Activated CD4-positive, alpha-beta T cell treated with anti-CD3 and anti-CD28 coated beads for 36 hours (primary cell): ENCODE measurements at regions not wholly inside any gene's neighbourhood (a gene's known extent, or its start where the extent isn't known, plus 50 kb on each side); places are given as distances from the start of the nearest gene placed in this dataset.
"Not testable (repeated sequence)": the region's sequence is repeated elsewhere in the genome, so short reads cannot be mapped to it uniquely, and the experiment has no call there.

Source experiments
- ATAC-seq: fragments of 200-7000 bp; cut with Tn5 transposase; one replicate; pipeline ENCODE4 v1.10.0; 2021; ENCODE audit warnings: mild to moderate bottlenecking, moderate library complexity
- CTCF ChIA-PET: fragments of 350-600 bp; sonication (Branson Sonifier 250); formaldehyde crosslinking; loops from one replicate; lab custom pipeline; 2021; ENCODE audit warnings: antibody characterized with exemption; lab: Charles Lee
- POLR2A ChIA-PET: fragments of 350-600 bp; sonication (Branson Sonifier 250); formaldehyde crosslinking; loops from one replicate; lab custom pipeline; 2021; ENCODE audit warnings: antibody characterized with exemption, inconsistent platforms; lab: Charles Lee
- DNase-seq: peaks from one replicate; pipeline ENCODE4 v3.0.0-alpha.2; 2020
- H3K27ac Mint-ChIP-seq: one replicate; pipeline ENCODE4 v1.8.0; 2021; ENCODE audit warnings: mixed read lengths
- H3K27me3 Mint-ChIP-seq: one replicate; pipeline ENCODE4 v1.8.0; 2021; ENCODE audit warnings: mixed read lengths
- H3K36me3 Mint-ChIP-seq: one replicate; pipeline ENCODE4 v1.8.0; 2021; ENCODE audit warnings: low read depth, mixed read lengths
- H3K4me1 Mint-ChIP-seq: one replicate; pipeline ENCODE4 v1.8.0; 2021; ENCODE audit warnings: mixed read lengths
- H3K4me3 Mint-ChIP-seq: one replicate; pipeline ENCODE4 v1.8.0; 2021; ENCODE audit warnings: mild to moderate bottlenecking, moderate library complexity, mixed read lengths
- H3K9me3 Mint-ChIP-seq: one replicate; pipeline ENCODE4 v1.8.0; 2021; ENCODE audit warnings: low read depth, mixed read lengths
- intact Hi-C, 2 experiments: fragments of 100-400 bp; cut with DNase I in 1 of 2; cut with micrococcal nuclease in 1 of 2; formaldehyde crosslinking; loops; one replicate each; pipeline versions ENCODE4 v1.14.2 to v1.15.1; 2022 to 2024; cut with DNase I, micrococcal nuclease

DNA sequence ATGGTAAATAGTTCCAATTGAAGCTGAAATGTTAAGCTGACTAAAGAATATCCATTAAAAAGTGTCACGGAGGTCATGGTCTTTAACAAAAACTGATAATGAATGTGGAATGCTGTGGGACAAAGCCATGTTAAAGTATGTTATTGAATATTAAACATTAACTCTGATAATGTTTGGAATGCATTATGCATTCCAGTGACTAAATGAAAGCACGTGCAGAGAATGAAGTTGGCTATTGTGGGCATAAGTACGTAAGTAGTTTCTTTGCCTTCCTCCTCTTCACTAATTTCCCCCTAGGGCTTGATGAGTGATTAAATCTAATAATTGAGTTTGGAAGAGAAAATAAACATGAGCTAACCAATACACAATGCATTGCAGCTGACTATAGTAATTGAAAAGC, 640.4 kb upstream of the CDH10 start:
- DNase-seq (no peak), ATAC-seq (no peak)
- Mint-ChIP-seq H3K27ac (no peak overlapping the region), H3K36me3 (no peaks in the 10 kb centered on the region), H3K27me3 (no peaks in the 10 kb centered on the region), H3K4me1 (no peaks in the 10 kb centered on the region), H3K4me3 (no peak overlapping the region), H3K9me3 (peaks cover 6% of the 10 kb centered on the region)
- ChIA-PET POLR2A (no interaction called here), CTCF (no interaction called here)
- intact Hi-C loops = no loop called here

DNA sequence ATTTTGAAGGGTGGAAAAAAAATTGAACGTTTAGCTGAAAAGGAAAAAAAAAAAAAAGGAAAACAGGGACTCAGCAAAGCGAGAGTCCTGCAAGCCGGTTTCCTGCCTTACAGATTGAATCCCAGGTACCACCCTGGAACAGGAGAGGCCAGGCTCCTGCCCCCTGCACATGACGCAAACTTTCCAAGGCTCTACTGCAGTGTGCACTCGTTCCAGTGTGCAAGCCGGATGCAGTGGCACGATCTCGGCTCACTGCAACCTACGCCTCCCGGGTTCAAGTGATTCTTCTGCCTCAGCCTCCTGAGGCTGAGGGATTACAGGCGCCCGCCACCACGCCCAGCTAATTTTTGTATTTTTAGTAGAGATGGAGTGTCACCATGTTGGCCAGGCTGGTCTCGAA, 618.7 kb upstream of the CDH10 start:
- peaks cover 15% of the 10 kb centered on the region for H3K9me3 Mint-ChIP-seq
- H3K4me1 Mint-ChIP-seq, H3K36me3 Mint-ChIP-seq, H3K27me3 Mint-ChIP-seq, CTCF ChIA-PET, POLR2A ChIA-PET, intact Hi-C loops, H3K27ac Mint-ChIP-seq, ATAC-seq, H3K4me3 Mint-ChIP-seq, DNase-seq: not testable (repeated sequence)

DNA sequence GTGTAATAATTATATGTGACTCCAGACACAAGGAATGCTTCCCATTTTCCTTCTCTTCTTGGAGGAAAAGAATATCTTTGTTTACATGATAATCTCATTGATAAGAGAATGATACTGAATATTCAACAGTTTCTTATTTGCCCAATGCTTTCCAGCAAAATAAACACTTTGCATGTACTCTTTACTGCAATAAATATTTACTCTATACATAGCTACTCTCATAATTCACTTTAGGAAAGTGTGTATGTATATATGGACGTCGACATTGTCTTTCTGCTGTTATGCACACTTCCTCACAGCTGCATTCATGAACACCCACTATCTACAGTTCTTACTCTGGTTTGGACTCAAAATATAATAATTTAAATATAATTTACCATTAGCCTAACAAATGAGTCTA, 617.4 kb upstream of the CDH10 start:
- no peak overlapping the region for H3K27ac Mint-ChIP-seq
- H3K4me1 Mint-ChIP-seq = no peaks in the 10 kb centered on the region
- no peak for DNase-seq
- ChIA-PET CTCF (no interaction called here), POLR2A (no interaction called here)
- ATAC-seq = no peak
- H3K4me3 Mint-ChIP-seq = no peak overlapping the region
- peaks cover 14% of the 10 kb centered on the region for H3K9me3 Mint-ChIP-seq
- H3K36me3 Mint-ChIP-seq = no peaks in the 10 kb centered on the region
- intact Hi-C loops = no loop called here
- H3K27me3 Mint-ChIP-seq = no peaks in the 10 kb centered on the region

DNA sequence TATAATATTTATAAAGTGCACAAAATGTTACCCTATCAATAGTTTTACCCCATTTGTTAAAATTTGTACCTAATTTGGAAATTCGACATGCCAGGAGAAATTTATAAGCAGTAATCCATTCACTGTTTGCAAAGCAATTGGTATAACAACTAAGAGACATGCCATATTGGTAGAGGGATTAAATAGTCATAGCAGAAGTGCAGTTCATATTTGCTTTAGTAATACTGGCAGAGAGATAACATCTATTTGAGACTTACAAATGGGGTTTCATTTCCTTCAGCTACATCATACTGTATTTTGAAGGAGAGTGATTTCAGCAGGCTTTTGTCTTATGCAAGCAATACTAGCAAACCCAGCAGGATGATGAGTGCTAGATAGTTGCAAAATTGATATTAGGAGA, 610.4 kb upstream of the CDH10 start:
- H3K4me3 Mint-ChIP-seq = no peak overlapping the region
- H3K4me1 Mint-ChIP-seq = no peaks in the 10 kb centered on the region
- no peak for DNase-seq
- H3K27ac Mint-ChIP-seq = no peak overlapping the region
- intact Hi-C loops = no loop called here
- no peaks in the 10 kb centered on the region for H3K27me3 Mint-ChIP-seq
- ChIA-PET CTCF (no interaction called here), POLR2A (no interaction called here)
- peaks cover 11% of the 10 kb centered on the region for H3K9me3 Mint-ChIP-seq
- ATAC-seq = no peak
- no peaks in the 10 kb centered on the region for H3K36me3 Mint-ChIP-seq

DNA sequence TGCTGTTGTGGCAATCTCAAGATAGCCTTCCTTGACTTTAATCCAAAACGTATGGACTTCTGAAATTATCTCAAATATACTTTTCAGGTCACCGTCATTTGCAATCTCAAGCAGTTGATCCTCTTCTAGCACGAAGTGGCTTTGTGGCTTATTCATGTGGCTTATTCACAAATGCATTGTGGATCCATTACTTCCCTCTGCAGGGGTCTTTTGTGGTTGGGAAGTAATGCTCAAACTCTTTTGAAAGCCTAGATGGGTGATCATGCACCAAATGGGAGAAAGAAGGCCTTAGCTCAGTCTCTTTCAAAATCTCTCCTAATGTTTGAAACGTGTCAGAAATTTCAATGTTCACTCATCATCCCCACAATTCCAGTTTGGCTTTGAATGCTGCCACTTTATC, 597.2 kb upstream of the CDH10 start:
- no peak for ATAC-seq
- Mint-ChIP-seq H3K36me3 (no peaks in the 10 kb centered on the region), H3K9me3 (peaks cover 9% of the 10 kb centered on the region), H3K27me3 (no peaks in the 10 kb centered on the region), H3K4me3 (no peak overlapping the region), H3K27ac (no peak overlapping the region), H3K4me1 (no peaks in the 10 kb centered on the region)
- ChIA-PET CTCF (no interaction called here), POLR2A (no interaction called here)
- intact Hi-C loops = no loop called here
- DNase-seq = no peak

DNA sequence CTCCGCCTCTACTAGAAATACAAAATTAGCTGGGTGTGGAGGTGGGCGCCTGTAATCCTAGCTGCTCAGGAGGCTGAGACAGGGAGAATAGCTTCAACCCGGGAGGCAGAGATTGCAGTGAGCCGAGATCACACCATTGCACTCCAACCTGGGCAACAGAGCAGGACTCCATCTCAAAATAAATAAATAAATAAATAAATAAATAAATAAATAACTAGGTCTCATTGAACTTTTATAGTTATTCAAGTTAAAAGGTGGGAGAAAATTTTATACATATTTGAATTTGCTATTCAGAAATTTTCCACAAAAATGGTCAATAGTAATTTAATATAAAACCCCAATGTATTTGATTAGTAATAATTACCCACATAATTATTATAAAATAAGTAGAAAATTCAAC, 593.9 kb upstream of the CDH10 start:
- H3K4me1 Mint-ChIP-seq, H3K4me3 Mint-ChIP-seq, DNase-seq, POLR2A ChIA-PET, H3K9me3 Mint-ChIP-seq, ATAC-seq, H3K36me3 Mint-ChIP-seq, H3K27ac Mint-ChIP-seq, H3K27me3 Mint-ChIP-seq, intact Hi-C loops: not testable (repeated sequence)
- CTCF ChIA-PET = interaction anchor here (0.7 kb wide), 1 partner anchor 334 kb away, joined by 3 read pairs; no protein-coding TSS in a partner anchor

DNA sequence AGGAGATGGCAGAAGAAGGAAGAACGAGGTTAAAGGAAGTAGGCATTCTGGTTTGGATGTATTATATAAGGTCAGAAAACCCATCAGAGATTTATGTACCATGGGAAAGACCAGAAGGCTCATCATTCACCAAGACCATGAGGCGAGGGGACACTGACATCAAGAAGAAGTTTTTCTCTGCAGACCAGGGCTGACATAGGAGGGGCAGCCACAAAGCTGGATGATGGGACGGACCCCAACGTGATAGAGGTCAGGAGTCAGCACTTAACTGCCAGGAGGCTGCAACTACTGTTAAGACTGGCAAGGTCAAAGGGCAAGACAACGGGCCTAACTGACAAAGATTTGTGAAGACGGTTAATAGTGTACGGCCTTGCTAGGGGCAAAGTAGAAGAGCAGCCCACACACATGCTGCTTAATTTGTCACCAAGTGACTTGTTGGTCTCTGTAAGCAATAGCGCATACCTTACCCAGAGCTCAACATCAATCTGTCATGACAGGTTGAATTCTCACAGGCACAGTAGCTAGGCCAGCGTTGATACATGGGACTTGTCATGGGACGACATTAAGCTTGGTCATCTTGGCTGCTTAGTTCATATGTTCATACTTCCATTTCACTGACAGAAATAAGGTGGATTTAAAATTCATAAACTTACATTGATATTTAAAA, 579.7 kb upstream of the CDH10 start:
- peaks cover 7% of the 10 kb centered on the region for H3K9me3 Mint-ChIP-seq
- no peak overlapping the region for H3K27ac Mint-ChIP-seq
- ATAC-seq (no peak), DNase-seq (no peak)
- H3K4me3 Mint-ChIP-seq = no peak overlapping the region
- POLR2A ChIA-PET = no interaction called here
- intact Hi-C loops = no loop called here
- H3K36me3 Mint-ChIP-seq = no peaks in the 10 kb centered on the region
- CTCF ChIA-PET = no interaction called here
- no peaks in the 10 kb centered on the region for H3K27me3 Mint-ChIP-seq
- no peaks in the 10 kb centered on the region for H3K4me1 Mint-ChIP-seq

DNA sequence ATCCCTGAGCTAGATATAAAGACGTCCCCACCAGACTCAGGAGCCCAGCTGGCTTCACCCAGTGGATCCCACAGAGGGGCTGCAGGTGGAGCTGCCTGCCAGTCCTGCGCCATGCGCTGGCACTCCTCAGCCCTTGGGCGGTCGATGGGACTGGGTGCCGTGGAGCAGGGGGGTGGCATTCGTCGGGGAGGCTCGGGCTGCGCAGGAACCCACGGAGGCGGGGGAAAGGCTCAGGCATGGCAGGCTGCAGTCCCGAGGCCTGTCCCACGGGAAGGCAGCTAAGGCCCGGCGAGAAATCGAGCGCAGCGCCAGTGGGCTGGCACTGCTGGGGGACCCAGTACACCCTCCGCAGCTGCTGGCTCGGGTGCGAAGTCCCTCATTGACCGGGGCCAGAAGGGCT, 555.1 kb upstream of the CDH10 start:
- H3K4me3 Mint-ChIP-seq, H3K36me3 Mint-ChIP-seq, H3K27ac Mint-ChIP-seq, POLR2A ChIA-PET, DNase-seq, H3K27me3 Mint-ChIP-seq, intact Hi-C loops, ATAC-seq, H3K4me1 Mint-ChIP-seq: not testable (repeated sequence)
- H3K9me3 Mint-ChIP-seq = peaks cover 23% of the 10 kb centered on the region
- CTCF ChIA-PET = interaction anchor here (0.6 kb wide), 1 partner anchor 116 kb away, joined by 3 read pairs; no protein-coding TSS in a partner anchor

DNA sequence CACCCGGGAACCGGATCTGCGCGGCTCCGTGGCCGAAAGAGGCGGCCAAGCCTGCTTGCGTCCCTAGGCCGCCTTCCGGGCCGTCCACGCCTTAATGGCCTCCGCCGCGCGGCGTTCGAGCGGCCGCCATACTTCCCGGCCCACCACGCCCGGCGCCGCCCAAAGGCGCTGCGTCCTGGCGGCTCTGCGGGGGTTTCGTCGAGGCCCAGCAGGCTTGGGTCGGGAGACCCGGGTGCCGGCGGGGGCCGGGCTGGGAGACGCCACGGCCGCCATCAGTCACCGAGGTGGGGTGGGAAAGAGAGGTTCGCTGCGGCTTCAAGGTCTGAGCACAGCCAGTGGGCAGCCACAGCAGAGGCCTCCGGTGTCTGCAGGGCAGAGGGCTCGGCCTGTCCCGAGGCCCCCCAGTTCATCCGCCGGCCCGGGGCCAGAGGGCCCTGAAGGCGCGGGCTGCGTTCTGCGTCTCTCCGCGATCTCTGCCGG, 545.8 kb upstream of the CDH10 start:
- intact Hi-C loops = no loop called here
- no peak for ATAC-seq
- ChIA-PET POLR2A (no interaction called here), CTCF (no interaction called here)
- no peaks in the 10 kb centered on the region for H3K36me3 Mint-ChIP-seq
- no peak overlapping the region for H3K27ac Mint-ChIP-seq
- H3K4me1 Mint-ChIP-seq = no peaks in the 10 kb centered on the region
- DNase-seq = no peak
- H3K9me3 Mint-ChIP-seq = peaks cover 7% of the 10 kb centered on the region
- H3K27me3 Mint-ChIP-seq = no peaks in the 10 kb centered on the region
- no peak overlapping the region for H3K4me3 Mint-ChIP-seq

DNA sequence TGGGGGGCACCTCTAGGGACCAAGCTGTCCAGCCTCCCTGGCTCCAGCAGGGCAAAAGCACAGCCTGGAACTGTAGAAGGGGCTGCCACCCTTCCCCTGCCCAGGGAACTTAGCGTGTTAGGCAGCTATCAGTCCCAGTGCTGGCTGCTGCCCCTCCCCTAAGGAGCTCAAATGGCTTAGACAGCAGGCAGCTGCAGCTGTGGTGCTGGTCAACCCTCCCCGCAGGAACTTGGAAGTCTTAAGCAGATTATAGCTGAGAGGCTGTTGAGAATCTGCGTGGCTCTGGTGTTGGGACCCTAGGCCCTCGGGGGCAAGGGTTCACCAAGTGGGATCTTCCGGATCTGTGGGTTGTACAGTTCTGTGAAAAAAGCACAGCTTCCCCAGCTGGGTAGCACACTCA, 536.5 kb upstream of the CDH10 start:
- Mint-ChIP-seq H3K36me3 (no peaks in the 10 kb centered on the region), H3K4me3 (no peak overlapping the region), H3K27me3 (no peaks in the 10 kb centered on the region), H3K27ac (no peak overlapping the region), H3K9me3 (peaks cover 17% of the 10 kb centered on the region), H3K4me1 (no peaks in the 10 kb centered on the region)
- ATAC-seq (no peak), DNase-seq (no peak)
- POLR2A ChIA-PET = no interaction called here
- CTCF ChIA-PET = no interaction called here
- intact Hi-C loops = no loop called here

DNA sequence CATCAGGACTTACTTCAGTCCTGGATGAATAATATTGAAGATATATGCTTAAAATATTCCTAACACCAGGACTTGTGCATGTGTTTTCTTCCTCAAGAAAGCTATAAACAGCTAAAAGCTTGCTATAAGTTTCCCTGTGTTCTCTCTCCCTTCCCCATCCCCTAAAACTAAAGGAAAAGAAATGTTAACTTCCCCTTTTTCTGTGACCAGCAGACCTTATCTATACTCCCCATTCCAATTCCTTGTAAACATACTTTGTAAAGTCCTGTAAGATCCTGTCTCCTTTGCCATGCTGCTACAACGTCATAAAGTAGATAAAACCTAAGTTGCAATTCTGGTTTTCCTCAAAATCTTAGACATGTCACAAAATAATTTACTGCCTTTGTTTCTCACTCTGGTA, 517.8 kb upstream of the CDH10 start:
- not testable (repeated sequence) for H3K4me1 Mint-ChIP-seq

DNA sequence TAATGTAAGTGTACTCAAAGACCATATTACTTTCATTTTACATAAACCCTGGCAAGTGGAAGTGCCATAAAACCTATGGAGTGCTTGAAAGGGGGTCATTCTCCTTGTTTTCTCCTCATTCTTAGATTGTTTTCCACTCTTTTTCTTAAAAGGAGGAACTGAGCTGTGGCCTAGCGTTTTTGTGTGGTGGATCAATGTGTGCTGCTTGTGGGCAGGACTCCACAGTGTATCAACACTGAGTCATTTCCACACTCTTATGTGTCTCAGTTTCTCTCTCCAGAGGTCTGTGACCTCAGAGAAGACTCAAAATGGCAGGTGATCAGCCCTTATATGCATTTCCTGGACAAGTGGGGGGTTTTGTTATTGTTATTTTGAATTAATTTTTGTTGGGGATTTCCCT, 516.1 kb upstream of the CDH10 start:
- no peak overlapping the region for H3K4me3 Mint-ChIP-seq
- intact Hi-C loops = no loop called here
- no peaks in the 10 kb centered on the region for H3K27me3 Mint-ChIP-seq
- ATAC-seq (no peak), DNase-seq (no peak)
- H3K27ac Mint-ChIP-seq = no peak overlapping the region
- H3K4me1 Mint-ChIP-seq = no peaks in the 10 kb centered on the region
- ChIA-PET POLR2A (no interaction called here), CTCF (no interaction called here)
- H3K9me3 Mint-ChIP-seq = peaks cover 17% of the 10 kb centered on the region
- no peaks in the 10 kb centered on the region for H3K36me3 Mint-ChIP-seq

More for the DNA sequence above, 517.8 kb upstream of the CDH10 start:
- DNase-seq, POLR2A ChIA-PET, ATAC-seq, intact Hi-C loops, H3K27ac Mint-ChIP-seq, H3K27me3 Mint-ChIP-seq, H3K36me3 Mint-ChIP-seq, CTCF ChIA-PET, H3K4me3 Mint-ChIP-seq: not testable (repeated sequence)
- H3K9me3 Mint-ChIP-seq = peaks cover 11% of the 10 kb centered on the region
